AG09309 (cell line): ENCODE measurements at regions not wholly inside any gene's neighbourhood (a gene's known extent, or its start where the extent isn't known, plus 50 kb on each side); places are given as distances from the start of the nearest gene placed in this dataset.

Experiments used
- DNase-seq: peaks from one replicate; pipeline ENCODE4 v3.0.0-alpha.2; 2010; ENCODE audit warnings: low read depth
- H3K4me3 ChIP-seq: 2 replicates; pipeline ENCODE4 v1.5.1; 2011; ENCODE audit warnings: mild to moderate bottlenecking, low read depth, low read length, moderate library complexity; ENCODE audit not compliant: control insufficient read depth
- TF ChIP-seq, protein P1 (sequence below): IDR thresholded peaks from 2 replicates; pipeline ENCODE4 v1.5.1; 2011; ENCODE audit warnings: mild to moderate bottlenecking, low read depth, low read length, inconsistent platforms; ENCODE audit not compliant: insufficient read depth, control insufficient read depth; ENCODE audit errors: missing control alignments

DNA sequence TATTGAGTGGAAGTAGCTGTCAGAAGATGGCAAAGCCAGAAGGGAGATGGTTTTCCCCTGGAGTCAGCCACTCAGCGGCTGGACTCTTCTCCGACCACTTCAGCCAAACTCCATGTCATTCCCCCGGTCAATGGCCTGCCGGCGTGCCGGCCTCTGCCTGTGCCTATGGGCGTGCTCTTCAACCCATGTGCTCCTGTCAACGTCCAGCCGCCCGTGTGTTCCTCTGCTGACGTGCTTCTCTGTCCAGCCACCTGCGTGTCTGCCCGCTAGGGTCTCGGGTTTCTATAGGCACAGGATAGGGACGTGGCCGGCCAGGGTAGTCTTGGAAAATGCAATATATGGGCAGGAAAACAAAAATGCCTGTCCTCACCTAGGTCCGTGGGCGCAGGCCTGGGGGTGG lies 77.7 kb upstream of the RUFY1 start:
- H3K4me3 ChIP-seq = no peak overlapping the region
- TF ChIP-seq, protein P1, sequence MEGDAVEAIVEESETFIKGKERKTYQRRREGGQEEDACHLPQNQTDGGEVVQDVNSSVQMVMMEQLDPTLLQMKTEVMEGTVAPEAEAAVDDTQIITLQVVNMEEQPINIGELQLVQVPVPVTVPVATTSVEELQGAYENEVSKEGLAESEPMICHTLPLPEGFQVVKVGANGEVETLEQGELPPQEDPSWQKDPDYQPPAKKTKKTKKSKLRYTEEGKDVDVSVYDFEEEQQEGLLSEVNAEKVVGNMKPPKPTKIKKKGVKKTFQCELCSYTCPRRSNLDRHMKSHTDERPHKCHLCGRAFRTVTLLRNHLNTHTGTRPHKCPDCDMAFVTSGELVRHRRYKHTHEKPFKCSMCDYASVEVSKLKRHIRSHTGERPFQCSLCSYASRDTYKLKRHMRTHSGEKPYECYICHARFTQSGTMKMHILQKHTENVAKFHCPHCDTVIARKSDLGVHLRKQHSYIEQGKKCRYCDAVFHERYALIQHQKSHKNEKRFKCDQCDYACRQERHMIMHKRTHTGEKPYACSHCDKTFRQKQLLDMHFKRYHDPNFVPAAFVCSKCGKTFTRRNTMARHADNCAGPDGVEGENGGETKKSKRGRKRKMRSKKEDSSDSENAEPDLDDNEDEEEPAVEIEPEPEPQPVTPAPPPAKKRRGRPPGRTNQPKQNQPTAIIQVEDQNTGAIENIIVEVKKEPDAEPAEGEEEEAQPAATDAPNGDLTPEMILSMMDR = no peak
- no peak for DNase-seq

DNA sequence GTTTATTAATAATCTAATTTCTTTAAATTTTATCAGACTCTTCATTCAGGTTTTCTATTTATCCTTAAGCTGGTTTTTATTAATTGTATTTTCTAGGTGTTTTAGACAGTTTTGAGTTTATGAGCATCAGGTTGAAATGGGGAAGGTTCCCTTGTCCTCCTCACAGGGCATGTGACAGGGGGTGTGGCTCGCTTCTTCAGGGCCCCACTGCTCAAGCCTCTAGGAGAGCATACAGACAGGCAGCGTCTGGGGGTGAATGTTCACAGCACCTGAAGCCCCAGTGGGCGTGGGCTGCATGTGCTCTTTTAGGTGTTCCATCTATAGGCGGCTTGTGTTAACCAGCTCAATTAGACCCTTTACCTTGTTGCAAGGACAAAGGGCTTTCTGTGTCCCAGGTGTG lies 78.2 kb upstream of the RUFY1 start:
- TF ChIP-seq, protein P1 = no peak
- no peak for DNase-seq

DNA sequence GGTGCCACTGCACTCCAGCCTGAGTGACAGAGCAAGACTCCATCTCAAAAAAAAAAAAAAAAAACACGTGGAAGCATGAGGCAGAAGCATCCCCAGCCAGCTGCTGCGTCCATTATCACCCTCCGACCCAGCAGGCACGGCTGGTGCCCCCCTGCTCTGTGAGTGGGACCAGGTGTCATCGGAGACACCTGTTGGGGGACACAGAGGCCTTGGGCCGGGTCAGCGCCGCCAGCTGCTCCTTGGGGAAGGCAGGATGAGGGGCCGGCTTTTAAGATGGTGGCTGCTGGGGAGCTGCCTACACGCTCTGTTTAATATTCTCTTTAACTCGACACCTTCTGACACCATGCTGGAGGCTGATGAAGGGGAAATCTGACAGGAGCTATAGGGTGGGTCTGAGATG lies 80.2 kb upstream of the RUFY1 start:
- H3K4me3 ChIP-seq = no peak overlapping the region
- TF ChIP-seq, protein P1 = no peak
- no peak for DNase-seq

More for the DNA sequence above, 78.2 kb upstream of the RUFY1 start:
- no peak overlapping the region for H3K4me3 ChIP-seq

DNA sequence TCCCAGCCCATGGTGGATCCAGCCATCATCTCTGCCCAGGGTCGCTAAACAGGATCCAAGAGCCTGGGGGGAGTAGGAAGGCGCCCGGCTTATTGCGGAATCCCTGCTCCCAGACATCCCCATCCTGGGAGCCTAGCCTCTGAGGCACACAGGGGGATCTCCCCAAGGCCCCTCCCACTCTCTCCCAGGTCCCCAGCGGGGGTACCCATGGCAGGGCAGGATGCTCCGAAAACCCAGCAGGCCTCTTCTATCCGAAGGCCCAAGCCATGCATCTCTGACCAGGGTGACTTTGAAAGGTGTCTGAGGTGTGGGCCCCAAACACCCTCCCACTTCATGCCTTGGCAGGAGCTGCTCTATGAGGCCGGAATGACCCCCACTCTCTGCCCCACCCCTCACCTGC lies 81.7 kb upstream of the RUFY1 start:
- H3K4me3 ChIP-seq = no peak overlapping the region
- TF ChIP-seq, protein P1 = no peak
- DNase-seq = no peak

DNA sequence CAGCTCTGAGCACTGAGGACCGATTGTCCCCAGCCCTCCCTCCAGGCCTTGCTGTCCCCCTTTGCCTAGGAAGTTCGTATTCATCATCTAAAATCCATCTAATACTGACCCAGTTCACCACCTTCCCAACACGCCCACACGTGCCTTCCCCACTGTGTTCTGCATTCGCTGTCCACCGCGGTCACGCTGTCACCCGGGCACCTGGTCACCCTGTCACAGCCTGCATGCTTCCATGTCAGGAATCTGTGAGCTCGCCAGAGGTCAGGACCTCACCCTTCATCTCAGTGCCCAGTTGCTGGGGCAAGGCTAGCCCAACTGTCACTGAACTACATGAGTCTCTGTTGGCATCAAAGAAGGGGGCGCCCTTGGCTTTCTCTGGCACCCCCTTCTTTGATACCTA lies 82.9 kb upstream of the RUFY1 start:
- no peak overlapping the region for H3K4me3 ChIP-seq
- TF ChIP-seq, protein P1 = no peak
- DNase-seq = no peak

DNA sequence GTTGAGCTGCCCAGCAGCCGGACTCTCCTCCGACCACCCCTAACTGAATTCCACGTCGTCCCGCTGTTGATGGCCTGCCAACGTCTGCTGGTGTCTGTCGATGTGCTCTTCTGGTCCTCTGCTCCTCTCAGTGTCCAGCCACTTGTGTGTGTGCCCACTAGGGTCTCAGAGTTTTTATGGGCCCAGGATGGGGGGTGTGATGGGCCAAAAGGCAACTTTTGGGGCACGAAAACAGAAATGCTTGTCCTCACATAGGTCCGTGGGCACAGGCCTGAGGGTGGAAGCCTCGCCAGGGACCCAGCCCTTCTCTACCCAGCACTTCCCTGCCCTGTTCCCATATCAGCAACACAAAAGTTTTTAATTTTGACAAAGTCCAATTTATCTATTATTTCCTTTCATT lies 85.7 kb upstream of the RUFY1 start:
- DNase-seq = no peak
- no peak overlapping the region for H3K4me3 ChIP-seq
- TF ChIP-seq, protein P1 = no peak

DNA sequence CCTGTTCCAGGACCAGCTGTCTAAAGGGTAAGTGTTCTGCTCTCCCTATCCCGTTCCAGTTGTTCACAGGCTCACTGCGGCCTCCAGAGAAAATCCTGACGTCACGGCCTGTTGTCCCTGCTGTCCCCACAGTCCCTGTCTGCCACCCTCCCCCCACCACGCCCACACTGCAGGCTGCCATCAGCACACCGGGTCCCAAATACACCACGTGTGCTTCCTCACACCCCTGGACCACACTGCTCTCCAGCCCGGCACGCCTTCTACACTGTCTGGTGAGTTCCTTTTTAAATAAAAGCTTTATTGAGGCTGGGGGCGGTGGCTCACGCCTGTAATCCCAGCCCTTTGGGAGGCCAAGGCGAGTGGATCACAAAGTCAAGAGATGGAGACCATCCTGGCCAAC lies 88.3 kb upstream of the RUFY1 start:
- DNase-seq = no peak
- H3K4me3 ChIP-seq = no peak overlapping the region
- TF ChIP-seq, protein P1 = no peak
